RKO (cell line): ENCODE measurements at regions not wholly inside any gene's neighbourhood (a gene's known extent, or its start where the extent isn't known, plus 50 kb on each side); places are given as distances from the start of the nearest gene placed in this dataset.
"Not testable (repeated sequence)": the region's sequence is repeated elsewhere in the genome, so short reads cannot be mapped to it uniquely, and the experiment has no call there.

Experiments
- DNase-seq: peaks from one replicate; pipeline ENCODE4 v3.0.0-alpha.2; 2016; ENCODE audit warnings: low spot score

GRCh38 chr13:22893777-22894176, 287.0 kb upstream of the SGCG start:
- DNase-seq, result no peak

GRCh38 chr13:22897571-22898314, 283.0 kb upstream of the SGCG start:
- DNase-seq, result no peak

DNA sequence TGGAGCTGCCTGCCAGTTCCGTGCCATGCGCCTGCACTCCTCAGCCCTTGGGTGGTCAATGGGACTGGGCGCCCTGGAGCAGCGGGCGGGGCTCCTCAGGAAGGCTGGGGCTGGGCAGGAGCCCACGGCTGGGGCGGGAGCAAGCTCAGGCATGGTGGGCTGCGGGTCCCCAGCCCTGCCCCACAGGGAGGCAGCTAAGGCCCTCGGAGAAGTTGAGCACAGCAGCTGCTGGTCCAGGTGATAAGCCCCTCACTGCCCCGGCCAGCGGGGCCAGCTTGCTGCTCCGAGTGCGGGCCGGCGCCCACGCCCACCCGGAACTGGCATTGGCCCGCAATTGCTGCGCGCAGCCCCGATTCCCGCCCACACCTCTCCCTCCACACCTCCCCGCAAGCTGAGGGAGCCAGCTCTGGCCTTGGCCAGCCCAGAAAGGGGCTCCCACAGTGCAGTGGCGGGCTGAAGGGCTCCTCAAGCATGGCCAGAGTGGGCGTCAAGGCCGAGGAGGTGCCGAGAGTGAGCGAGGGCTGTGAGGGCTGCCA, 280.3 kb upstream of the SGCG start:
- not testable (repeated sequence) for DNase-seq

GRCh38 chr13:22903301-22903700, 277.5 kb upstream of the SGCG start:
- no peak for DNase-seq

- DNase-seq, result no peak
Measured at GRCh38 chr13:22903925-22904324, 276.9 kb upstream of the SGCG start.

- DNase-seq, result no peak
Measured at GRCh38 chr13:22915442-22916082, 265.2 kb upstream of the SGCG start.

GRCh38 chr13:22916276-22916675, 264.5 kb upstream of the SGCG start:
- not testable (repeated sequence) for DNase-seq

GRCh38 chr13:22925881-22926747, 254.7 kb upstream of the SGCG start:
- no peak for DNase-seq

DNA sequence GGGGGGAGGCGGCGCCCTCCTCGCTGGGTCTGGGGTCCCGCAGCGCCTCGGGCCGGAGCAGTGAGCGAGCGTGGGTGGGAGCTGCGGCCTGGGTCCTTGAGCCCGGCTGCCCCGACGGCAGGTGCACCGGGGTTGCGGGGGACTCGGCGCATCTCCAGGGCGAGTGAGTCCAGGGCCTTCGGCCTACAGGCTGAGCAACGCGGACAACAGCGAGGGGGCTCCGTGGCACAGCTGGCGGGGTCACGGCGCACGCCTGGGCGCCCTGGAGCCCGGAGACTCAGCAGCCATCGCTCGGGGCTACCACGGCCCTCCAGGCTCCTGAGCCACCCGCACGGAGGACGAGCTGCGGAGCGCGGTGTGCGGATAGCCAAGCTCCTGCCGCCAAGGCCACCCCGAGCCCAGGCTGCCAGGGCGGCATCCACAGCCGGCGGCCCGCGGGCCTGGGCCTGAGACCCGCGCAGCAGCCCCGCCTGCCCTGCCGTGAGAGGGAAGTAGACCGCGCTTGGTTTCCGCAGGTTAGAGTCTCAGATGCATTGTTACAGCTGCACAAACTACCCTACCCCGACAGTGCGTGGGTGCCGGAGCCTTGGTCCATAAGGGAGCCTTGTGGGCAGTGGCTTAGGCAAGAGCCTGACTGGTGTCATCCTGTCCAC, 253.9 kb upstream of the SGCG start:
- DNase-seq, result no peak

DNA sequence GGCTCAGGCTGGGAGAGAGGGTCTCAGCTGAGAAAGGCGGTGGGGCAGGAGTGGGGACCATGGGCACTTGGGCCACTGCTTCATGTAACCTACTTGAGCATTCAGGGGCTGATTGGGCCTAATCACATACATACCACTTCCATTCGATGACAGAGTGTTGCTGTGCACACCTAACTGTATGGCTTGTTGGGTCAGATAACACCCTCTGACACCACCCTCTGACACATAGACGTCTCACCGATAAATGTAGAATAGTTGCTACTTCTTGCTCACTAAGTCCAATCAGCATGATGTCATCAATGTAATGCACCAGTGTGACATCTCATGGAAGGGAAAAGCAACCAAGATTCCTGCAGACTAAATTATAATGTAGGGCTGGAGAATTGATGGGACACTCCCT, 252.9 kb upstream of the SGCG start:
- peak; percentile 30 for DNase-seq

DNA sequence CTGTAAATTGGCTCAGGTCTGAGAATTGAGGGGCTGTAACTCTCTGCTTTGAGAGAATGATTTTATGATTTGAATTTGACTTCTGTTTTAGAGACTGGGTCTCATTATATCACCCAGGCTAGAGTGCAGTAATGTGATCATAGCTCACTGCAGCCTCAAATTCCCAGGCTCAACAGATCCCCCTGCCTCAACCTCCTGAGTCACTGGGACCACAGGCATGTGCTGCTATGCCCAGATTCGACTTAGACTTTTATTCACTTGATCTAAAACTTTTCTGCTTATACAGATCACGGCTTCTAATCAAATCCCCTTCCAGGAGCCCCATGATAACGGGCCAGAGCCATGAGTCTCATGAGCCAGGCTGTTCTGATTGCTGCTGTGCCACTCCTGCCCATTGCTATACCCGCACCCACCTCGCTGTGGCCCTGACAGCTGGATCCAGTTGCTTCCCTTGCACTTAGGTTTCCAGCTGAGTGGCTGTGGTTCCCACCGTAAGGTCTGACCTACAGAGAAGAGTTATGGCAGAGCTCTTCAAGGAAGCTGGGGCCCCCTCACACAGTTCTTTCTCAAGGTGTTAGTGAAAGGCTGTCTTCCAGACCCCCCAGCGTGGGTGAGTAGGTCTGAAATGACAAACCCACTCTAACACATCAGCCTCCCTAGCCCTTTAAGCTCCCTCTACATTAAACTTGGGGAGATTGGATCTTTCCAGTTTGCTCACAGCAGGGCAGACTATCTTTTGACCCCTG, 251.2 kb upstream of the SGCG start:
- no peak for DNase-seq

DNA sequence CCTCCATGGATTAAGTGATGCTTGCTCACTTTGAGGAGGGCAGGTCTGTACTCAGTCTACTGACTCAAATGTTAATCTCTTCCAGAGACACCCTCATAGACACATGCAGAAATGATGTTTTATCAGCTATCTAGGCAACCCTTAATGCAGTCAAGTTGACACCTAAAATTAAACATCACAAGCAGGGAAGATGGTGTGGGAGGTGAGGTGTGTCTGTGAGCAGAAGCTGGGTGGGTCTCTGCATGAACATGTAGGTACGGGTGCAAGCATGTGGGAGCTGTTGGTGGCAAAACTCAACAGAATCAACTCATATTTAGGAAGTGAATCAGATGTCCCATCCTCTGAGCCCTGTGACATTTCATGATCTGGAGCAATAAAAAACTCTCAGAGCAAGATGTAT, 249.2 kb upstream of the SGCG start:
- no peak for DNase-seq

DNA sequence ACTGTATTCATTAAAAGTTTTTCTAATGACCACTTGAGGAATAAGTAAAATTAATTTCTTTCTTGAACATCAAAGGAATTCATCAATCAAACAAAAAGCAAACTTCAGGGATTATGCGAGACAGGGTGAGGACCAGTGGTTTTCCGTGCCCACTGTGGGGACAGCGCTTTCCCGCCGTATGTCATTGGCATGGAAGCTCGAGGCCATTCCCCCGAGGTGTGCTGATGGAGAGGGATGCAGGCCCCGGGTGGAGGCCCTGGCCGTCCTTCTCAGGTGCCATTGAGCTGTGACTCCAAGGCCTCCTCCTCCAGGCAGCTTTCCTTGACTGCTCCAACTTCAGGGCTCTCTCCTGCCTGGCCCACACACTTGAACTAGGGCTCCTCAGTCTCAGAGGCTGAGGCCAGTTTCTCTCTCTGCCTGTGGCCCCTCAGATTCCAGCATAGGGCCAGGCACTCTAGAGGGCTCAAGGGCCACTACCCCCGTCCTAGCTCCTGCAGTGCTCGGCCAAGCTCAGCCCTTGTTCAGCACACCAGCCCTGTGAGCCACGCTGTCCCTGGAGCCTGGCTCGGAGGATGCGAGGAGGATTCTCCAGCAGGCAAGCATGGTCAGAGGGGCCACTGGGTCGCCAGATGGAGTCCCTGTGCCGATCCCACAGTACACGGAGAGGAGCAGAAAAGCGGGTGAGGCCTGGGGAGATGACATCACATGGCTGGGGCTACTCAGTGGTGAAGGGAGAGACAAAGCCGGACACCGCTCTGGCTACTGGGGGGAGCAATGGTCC, 248.0 kb upstream of the SGCG start:
- not testable (repeated sequence) for DNase-seq

DNA sequence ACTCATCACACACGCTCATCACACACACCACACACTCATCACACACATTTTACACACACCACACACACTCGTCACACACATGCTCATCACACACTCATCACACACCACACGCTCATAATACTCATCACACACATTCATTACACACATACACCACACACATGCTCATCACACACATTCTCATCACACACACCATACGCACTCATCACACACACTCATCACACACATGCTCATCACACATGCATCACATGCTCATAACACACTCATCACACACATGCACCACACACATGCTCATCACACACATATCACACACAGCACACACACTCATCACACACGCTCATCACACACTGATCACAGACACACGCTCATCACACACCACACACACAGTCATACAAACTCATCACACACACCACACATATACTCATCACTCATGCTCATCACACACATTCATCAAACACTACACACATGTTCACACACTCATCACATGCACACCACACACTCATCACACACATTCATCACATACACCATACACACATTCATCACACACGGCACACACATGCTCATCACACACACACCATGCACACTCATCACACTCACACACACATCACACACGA, 247.1 kb upstream of the SGCG start:
- no peak for DNase-seq

DNA sequence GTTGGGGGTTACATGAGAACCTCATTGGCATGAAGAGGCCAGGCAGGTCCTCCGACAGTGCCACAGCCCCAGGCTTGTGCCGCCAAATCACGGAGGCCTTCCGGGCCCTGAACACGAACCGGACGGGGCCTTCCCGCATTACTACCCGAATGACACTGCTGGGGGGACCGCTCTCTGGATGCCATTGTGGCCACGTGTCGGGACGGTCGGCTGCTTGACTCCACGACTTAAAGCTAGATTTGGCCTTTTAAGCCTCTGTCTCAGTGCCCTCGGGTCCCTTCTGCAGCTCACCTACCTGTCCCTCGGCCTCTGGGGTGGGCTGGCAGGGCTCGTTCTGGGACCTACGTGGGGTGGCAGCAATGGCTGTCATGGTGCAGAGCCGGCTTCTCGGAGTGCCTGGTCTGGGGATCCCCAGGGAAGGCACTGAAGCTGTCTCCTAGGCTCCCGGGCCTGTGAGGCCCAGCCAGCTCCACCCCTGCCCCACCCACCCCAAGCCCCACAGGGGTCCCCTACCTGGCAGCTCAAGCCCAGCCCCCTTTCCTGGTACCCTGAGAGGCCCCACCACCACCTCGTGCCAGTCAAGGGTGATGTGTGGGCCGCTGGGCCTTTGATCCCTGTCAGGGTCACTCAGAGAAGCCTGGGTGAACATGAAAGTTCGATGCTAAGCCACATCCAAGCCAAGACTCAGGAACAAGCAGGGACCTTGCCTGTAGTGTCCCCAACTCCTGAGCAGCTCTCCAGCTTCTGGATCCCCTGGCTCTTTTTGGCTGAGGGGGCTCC, 245.8 kb upstream of the SGCG start:
- DNase-seq, result no peak

DNA sequence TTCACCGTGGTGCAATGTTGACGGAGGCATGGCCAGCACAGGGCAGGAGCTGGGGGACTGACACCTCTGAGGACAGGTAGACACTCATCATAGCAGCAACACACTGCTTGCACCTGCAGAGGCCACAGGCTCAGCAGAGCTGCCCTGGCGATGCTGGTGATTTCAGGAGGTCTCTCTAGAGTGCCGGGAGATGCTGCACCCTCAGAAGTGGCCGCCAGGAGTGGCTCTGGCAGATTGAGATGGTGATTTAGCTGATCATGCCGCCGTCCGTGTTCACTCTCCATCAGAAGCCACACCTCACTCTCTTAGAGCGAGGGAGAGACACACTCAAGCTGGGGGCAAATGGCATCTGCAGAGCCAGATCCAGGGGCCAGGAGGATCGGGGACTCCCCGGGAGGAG, 244.6 kb upstream of the SGCG start:
- no peak for DNase-seq

DNA sequence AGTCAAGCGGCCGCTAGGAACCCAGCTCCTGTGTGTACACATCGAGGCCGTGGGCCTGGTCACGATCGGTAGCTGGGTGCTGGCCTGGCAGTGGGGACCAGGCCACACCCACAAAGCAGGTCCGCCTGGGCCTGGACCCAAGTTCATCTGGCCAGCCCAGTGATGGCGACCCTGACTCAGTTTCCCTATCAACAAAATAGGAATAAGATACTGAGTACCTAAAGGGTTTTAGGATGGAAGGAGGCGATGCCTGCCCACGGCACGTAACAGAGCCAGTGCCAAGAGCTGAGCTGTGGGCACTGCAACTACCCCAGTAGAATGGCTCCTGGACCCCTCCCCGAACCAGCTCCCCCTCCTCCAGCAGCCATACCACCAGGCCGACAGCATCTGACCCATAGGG, 243.5 kb upstream of the SGCG start:
- no peak for DNase-seq

DNA sequence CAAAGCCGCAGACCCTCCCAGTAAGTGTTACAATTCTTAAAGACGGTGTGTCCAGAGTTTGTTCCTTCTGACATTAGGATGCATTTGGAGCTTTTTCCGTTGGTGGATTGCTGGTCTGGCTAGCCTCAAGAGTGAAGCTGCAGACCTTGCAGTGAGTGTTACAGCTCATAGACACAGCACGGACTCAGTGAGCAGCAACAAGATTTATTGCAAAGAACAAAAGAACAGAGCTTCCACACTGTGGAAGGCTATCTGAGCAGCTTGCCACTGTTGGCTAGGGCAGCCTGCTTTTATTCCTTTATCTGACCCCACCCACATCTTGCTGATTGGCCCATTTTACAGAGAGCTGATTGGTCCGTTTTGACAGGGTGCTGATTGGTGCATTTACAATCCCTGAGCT, 242.8 kb upstream of the SGCG start:
- no peak for DNase-seq

DNA sequence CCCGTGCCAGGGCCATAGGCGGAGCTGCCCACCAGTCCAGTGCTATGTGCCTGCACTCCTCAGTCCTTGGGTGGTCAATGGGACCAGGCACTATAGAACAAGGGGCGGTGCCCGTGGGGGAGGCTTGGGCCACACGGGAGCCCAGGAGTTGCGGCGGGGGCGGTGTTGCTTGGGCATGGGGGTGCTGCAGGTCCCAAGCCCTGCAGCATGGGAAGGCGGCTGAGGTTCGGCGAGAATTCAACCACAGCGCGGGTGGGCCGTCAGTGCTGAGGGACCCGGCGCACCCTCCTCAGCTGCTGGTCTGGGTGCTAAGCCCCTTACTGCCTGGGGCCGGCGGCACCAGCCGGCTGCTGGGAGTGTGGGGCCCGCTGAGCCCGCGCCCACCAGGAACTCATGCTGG, 242.2 kb upstream of the SGCG start:
- DNase-seq, result no peak
